PC-9 (cell line): ENCODE measurements at regions not wholly inside any gene's neighbourhood (a gene's known extent, or its start where the extent isn't known, plus 50 kb on each side); places are given as distances from the start of the nearest gene placed in this dataset.

ENCODE experiments used
- CTCF ChIP-seq: fragments of 200-600 bp; sonication (generic); conservative IDR thresholded peaks from 2 replicates; pipeline ENCODE4 v1.6.1; 2017; ENCODE audit warnings: mixed run types, antibody characterized with exemption, mild to moderate bottlenecking, moderate library complexity
- EZH2 ChIP-seq: fragments of 200-600 bp; sonication (generic); IDR thresholded peaks from 2 replicates; pipeline ENCODE4 v1.8.0; 2017; ENCODE audit warnings: antibody characterized with exemption, low read depth

DNA sequence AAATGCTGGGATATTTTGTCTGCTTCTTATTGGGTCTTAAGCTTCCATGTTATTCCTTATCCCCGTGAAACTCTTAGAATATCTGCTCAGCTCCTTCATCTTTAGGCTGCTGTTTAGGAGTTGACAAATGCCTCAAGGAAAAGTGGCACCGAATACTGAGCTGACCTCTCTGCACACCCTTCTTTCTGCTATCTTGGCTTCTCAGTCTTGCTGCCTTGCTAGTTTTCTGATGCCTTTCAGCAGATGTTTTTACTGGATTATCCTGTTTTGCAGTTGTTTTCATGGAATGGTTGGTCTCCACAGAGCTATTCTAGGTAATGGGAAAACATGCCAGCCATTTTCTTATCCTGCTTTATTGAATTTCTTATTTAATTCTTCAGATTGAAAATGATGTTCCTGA lies 86.3 kb downstream of the GYPE start:
- no peak for TF ChIP-seq CTCF
- TF ChIP-seq EZH2: no peak
